K562 (cell line): ENCODE measurements at regions not wholly inside any gene's neighbourhood (a gene's known extent, or its start where the extent isn't known, plus 50 kb on each side); places are given as distances from the start of the nearest gene placed in this dataset.

Source experiments
- ATAC-seq: fragments of 200-7000 bp; cut with Tn5 transposase; 3 replicates; pipeline ENCODE4 v1.9.1; 2020; ENCODE audit warnings: moderate library complexity
- BruUV-seq: library from RNA; stranded (reverse); fragments of 400-500 nt; replicated peaks from 2 replicates; lab custom pipeline; 2021; lab: Mats Ljungman, UMichigan
- CTCF ChIA-PET: fragments of 300-600 bp; formaldehyde crosslinking; extraction: SDS; loops from one replicate; lab custom pipeline; 2021; ENCODE audit warnings: low intra/inter-chr PET ratio; lab: Yijun Ruan, JAX
- POLR2A ChIA-PET: fragments of 300-600, 350-650 bp; sonication (Branson Sonifier 250); formaldehyde crosslinking; extraction: SDS; loops from one replicate; lab custom pipeline; 2021; ENCODE audit warnings: antibody characterized with exemption, inconsistent platforms; lab: Yijun Ruan, JAX
- DNase-seq, 4 experiments: peaks; one replicate each; pipeline versions ENCODE4 v3.0.0 to v3.0.0-alpha.2; 2011 to 2018; ENCODE audit warnings: low spot score in 3 of 4, mixed read lengths in 3 of 4; ENCODE audit errors: extremely low read depth in 1 of 4
- FAIRE-seq: peaks from 2 replicates; lab custom pipeline; 2011; peaks lifted over from hg19 to GRCh38; lab: Jason Lieb, UNC
- H2AFZ ChIP-seq: 2 replicates; pipeline ENCODE4 v1.6.0; 2011; ENCODE audit warnings: low read depth, low read length, control low read depth, inconsistent platforms
- H3K27ac ChIP-seq: fragments of 200-600 bp; 3 replicates; pipeline ENCODE4 v1.8.0; 2011; ENCODE audit warnings: low read depth, mild to moderate bottlenecking, control low read depth, inconsistent platforms, low read length, moderate library complexity, mixed read lengths; ENCODE audit errors: extremely low read depth
- H3K27me3 ChIP-seq, 2 experiments: fragments of 300-600 bp in 1 of 2; 2 replicates in 1 of 2; 3 replicates in 1 of 2; pipeline versions ENCODE4 v1.6.0 to v1.8.0; 2011; ENCODE audit warnings: inconsistent platforms in 2 of 2, low read length in 2 of 2, mild to moderate bottlenecking in 1 of 2, mixed read lengths in 1 of 2, moderate library complexity in 1 of 2; ENCODE audit not compliant: control insufficient read depth in 2 of 2, insufficient read depth in 2 of 2
- H3K36me3 ChIP-seq: fragments of 300-600 bp; 3 replicates; pipeline ENCODE4 v1.8.0; 2011; ENCODE audit warnings: mild to moderate bottlenecking, low read length, inconsistent platforms; ENCODE audit not compliant: control insufficient read depth, insufficient read depth
- H3K4me1 ChIP-seq, 2 experiments: fragments of 200-600 bp in 1 of 2; replicated peaks in 1 of 2; 2 replicates in 1 of 2; 3 replicates in 1 of 2; pipeline versions ENCODE4 v1.5.1 to v1.8.0; 2011; ENCODE audit warnings: inconsistent platforms in 2 of 2, low read length in 2 of 2, mild to moderate bottlenecking in 1 of 2, mixed read lengths in 1 of 2, moderate library complexity in 1 of 2; ENCODE audit not compliant: control insufficient read depth in 2 of 2, insufficient read depth in 2 of 2
- H3K4me2 ChIP-seq: 2 replicates; pipeline ENCODE4 v1.6.1; 2011; ENCODE audit warnings: low read length, control low read depth, inconsistent platforms, mixed read lengths; ENCODE audit not compliant: insufficient read depth
- H3K4me3 ChIP-seq: fragments of 200-600 bp; sonication (generic), shearing (Covaris generic); 2 replicates; pipeline ENCODE4 v1.5.1; 2016; ENCODE audit warnings: control low read depth, inconsistent platforms
- H3K79me2 ChIP-seq: fragments of 200-600 bp; 3 replicates; pipeline ENCODE4 v1.8.0; 2011; ENCODE audit warnings: low read length, inconsistent platforms; ENCODE audit not compliant: control insufficient read depth, insufficient read depth
- H3K9ac ChIP-seq, 2 experiments: 2 replicates each; pipeline versions ENCODE4 v1.6.0 to v1.6.1; 2011; ENCODE audit warnings: low read depth in 2 of 2, low read length in 2 of 2, control low read depth in 1 of 2, inconsistent platforms in 1 of 2, mild to moderate bottlenecking in 1 of 2, mixed read lengths in 1 of 2; ENCODE audit not compliant: insufficient read depth in 1 of 2
- H3K9me1 ChIP-seq: one replicate; pipeline ENCODE4 v1.6.0; 2011; ENCODE audit warnings: inconsistent platforms, mild to moderate bottlenecking, low read length, moderate library complexity; ENCODE audit not compliant: control insufficient read depth, insufficient read depth
- H3K9me3 ChIP-seq: replicated peaks from 2 replicates; pipeline ENCODE4 v1.5.1; 2011; ENCODE audit warnings: low read depth, low read length, inconsistent platforms; ENCODE audit not compliant: control insufficient read depth, insufficient read depth
- H4K20me1 ChIP-seq: replicated peaks from 2 replicates; pipeline ENCODE4 v1.6.1; 2011; ENCODE audit warnings: low read length, inconsistent platforms, mixed read lengths; ENCODE audit not compliant: control insufficient read depth, insufficient read depth
- EZH2 ChIP-seq: IDR thresholded peaks from 2 replicates; pipeline ENCODE4 v1.6.1; 2012; ENCODE audit warnings: low read depth, mild to moderate bottlenecking, inconsistent platforms, low read length, borderline replicate concordance
- HMGN3 ChIP-seq: IDR thresholded peaks from 2 replicates; pipeline ENCODE4 v1.6.1; 2011; ENCODE audit warnings: borderline replicate concordance, low read depth, mild to moderate bottlenecking, mixed read lengths, low read length; ENCODE audit not compliant: insufficient read length; ENCODE audit errors: extremely low read depth
- SMC3 ChIP-seq: conservative IDR thresholded peaks from 2 replicates; pipeline ENCODE4 v1.6.1; 2011; ENCODE audit warnings: low read depth, low read length, improper control_type of control experiment; ENCODE audit not compliant: insufficient read depth
- TCF7 ChIP-seq: sonication (generic); IDR thresholded peaks from 2 replicates; pipeline ENCODE4 v1.6.1; 2016; ENCODE audit warnings: antibody characterized with exemption, borderline replicate concordance
- WHSC1 ChIP-seq: IDR thresholded peaks from one replicate; pipeline ENCODE4 v1.6.1; 2012; ENCODE audit warnings: low read length, control low read depth, inconsistent platforms
- WGBS: fragments of 100-300 bp; shearing (Covaris generic); methylation state at CpG from one replicate; pipeline ENCODE4 v1.1.6; 2016; ENCODE audit warnings: low coverage, mixed read lengths; ENCODE audit not compliant: insufficient coverage; ENCODE audit errors: missing lambda C conversion rate; 5-methylcytosine and 5-hydroxymethylcytosine counted together
- in situ Hi-C: fragments of 300-500 bp; cut with MboI; formaldehyde crosslinking; loops from 4 replicates; pipeline ENCODE4 v1.15.0; 2018; ENCODE audit warnings: inconsistent platforms, mixed read lengths
- intact Hi-C: fragments of 100-400 bp; cut with micrococcal nuclease; formaldehyde crosslinking; loops from 2 replicates; pipeline ENCODE4 v1.14.2; 2022
- TF ChIP-seq, protein P1 (sequence below): sonication (generic); formaldehyde crosslinking; IDR thresholded peaks from 2 replicates; pipeline ENCODE4 v1.8.0; 2023; ENCODE audit warnings: mild to moderate bottlenecking, missing genetic modification reagents
- TF ChIP-seq, protein P2 (sequence below): fragments of 250-450 bp; sonication (Bioruptor Pico); IDR thresholded peaks from 2 replicates; pipeline ENCODE4 v1.8.0; 2021; ENCODE audit warnings: moderate library complexity, mild to moderate bottlenecking, inconsistent platforms
- TF ChIP-seq, protein P3 (sequence below): fragments of 250-450 bp; sonication (Bioruptor Pico); IDR thresholded peaks from 2 replicates; pipeline ENCODE4 v1.5.0; 2021
- TF ChIP-seq, protein P4 (sequence below): IDR thresholded peaks from 3 replicates; pipeline ENCODE4 v1.6.1; 2011; ENCODE audit warnings: borderline replicate concordance, mild to moderate bottlenecking; ENCODE audit not compliant: insufficient read length, insufficient read depth
- TF ChIP-seq, protein P5 (sequence below): fragments of 200-800 bp; sonication (Bioruptor generic); IDR thresholded peaks from 2 replicates; pipeline ENCODE4 v1.6.1; 2017; ENCODE audit warnings: missing genetic modification characterization, missing compliant biosample characterization

DNA sequence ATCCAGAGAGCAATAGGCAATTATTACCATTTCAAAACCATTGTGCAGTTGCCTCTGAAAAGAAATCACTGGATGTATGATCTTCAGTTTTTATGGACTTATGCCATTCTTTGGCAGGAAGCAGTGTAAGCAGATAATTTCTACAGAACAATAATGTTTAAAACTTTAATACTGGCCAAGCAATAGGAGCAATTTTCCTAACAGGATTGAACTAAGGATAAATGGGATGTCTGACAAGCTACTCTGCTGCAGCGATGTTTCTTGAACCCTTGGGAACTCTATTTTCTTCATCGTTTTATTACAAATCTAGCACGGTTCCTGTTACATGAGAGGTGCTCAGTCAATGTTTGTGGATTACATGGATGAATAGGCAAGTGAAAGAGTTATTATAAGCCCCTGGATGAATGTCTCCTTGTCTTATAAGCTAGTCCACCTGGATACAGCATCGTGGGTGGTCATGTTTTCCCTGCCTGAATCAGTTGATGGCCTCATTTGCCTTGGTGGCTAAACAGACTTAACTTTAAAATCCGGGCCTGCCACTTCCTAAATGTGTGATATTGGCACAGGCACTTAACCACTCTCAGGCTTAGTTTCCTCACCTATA is 68.2 kb upstream of the MDM1 start (continued):
- TF ChIP-seq, protein P1, sequence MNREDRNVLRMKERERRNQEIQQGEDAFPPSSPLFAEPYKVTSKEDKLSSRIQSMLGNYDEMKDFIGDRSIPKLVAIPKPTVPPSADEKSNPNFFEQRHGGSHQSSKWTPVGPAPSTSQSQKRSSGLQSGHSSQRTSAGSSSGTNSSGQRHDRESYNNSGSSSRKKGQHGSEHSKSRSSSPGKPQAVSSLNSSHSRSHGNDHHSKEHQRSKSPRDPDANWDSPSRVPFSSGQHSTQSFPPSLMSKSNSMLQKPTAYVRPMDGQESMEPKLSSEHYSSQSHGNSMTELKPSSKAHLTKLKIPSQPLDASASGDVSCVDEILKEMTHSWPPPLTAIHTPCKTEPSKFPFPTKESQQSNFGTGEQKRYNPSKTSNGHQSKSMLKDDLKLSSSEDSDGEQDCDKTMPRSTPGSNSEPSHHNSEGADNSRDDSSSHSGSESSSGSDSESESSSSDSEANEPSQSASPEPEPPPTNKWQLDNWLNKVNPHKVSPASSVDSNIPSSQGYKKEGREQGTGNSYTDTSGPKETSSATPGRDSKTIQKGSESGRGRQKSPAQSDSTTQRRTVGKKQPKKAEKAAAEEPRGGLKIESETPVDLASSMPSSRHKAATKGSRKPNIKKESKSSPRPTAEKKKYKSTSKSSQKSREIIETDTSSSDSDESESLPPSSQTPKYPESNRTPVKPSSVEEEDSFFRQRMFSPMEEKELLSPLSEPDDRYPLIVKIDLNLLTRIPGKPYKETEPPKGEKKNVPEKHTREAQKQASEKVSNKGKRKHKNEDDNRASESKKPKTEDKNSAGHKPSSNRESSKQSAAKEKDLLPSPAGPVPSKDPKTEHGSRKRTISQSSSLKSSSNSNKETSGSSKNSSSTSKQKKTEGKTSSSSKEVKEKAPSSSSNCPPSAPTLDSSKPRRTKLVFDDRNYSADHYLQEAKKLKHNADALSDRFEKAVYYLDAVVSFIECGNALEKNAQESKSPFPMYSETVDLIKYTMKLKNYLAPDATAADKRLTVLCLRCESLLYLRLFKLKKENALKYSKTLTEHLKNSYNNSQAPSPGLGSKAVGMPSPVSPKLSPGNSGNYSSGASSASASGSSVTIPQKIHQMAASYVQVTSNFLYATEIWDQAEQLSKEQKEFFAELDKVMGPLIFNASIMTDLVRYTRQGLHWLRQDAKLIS (CRISPR knock-in tag): no peak
- TF ChIP-seq TCF7: no peak

DNA sequence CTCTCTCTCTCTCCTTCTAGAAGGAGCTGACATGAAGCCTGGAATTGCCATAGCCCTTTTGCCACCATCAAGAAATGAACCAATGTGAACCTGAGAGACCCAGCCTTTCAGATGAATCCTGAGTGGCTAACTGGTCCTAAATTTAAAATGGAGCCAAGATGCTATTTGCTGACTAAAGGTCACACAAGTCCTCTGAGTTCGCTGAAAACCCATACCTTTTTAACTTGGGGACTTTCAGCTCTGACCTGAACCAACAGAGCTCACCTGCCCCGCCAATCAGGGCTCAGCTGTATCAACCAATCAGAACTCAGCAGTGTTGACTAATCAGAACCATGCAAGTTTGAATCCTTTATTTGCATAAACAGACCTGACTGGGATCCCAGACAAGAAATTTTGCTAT is 70.3 kb upstream of the MDM1 start:
- ATAC-seq (peak; percentile 31; the same call in 2 of the 3 replicates), FAIRE-seq (no peak), DNase-seq (no peak)
- H3K9ac ChIP-seq: no peak overlapping the region
- ChIA-PET CTCF (no interaction called here), POLR2A (interaction anchor here (2.2 kb wide), 1 partner anchor 11 kb away, joined by 8 read pairs; no protein-coding TSS in a partner anchor)
- no peaks in the 10 kb centered on the region for H3K36me3 ChIP-seq
- peaks cover 0 to 9% of the 10 kb centered on the region in 2 experiments; a peak in 2 of 5 replicates for H3K27me3 ChIP-seq
- no peaks in the 10 kb centered on the region for H3K9me1 ChIP-seq
- H2AFZ ChIP-seq: no peak overlapping the region
- in situ Hi-C loops (no loop called here), intact Hi-C loops (no loop called here)
- WGBS: 3% methylated on average over 2 of the region's 2 CpGs
- BruUV-seq: no TSS peak
- H3K27ac ChIP-seq: no peak overlapping the region
- H3K4me2 ChIP-seq: no peak overlapping the region
- no peaks in the 10 kb centered on the region for H4K20me1 ChIP-seq
- H3K9me3 ChIP-seq: no peaks in the 10 kb centered on the region
- no peaks in the 10 kb centered on the region; a peak in 1 of 5 replicates for H3K4me1 ChIP-seq
- no peak overlapping the region for H3K4me3 ChIP-seq
- H3K79me2 ChIP-seq: no peaks in the 10 kb centered on the region
- TF ChIP-seq, protein P2, sequence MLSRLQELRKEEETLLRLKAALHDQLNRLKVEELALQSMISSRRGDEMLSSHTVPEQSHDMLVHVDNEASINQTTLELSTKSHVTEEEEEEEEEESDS (CRISPR knock-in tag): no peak
- TF ChIP-seq, protein P3, sequence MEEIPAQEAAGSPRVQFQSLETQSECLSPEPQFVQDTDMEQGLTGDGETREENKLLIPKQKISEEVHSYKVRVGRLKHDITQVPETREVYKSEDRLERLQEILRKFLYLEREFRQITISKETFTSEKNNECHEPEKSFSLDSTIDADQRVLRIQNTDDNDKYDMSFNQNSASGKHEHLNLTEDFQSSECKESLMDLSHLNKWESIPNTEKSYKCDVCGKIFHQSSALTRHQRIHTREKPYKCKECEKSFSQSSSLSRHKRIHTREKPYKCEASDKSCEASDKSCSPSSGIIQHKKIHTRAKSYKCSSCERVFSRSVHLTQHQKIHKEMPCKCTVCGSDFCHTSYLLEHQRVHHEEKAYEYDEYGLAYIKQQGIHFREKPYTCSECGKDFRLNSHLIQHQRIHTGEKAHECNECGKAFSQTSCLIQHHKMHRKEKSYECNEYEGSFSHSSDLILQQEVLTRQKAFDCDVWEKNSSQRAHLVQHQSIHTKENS: no peak
- TF ChIP-seq WHSC1: no peak
- TF ChIP-seq, protein P4, sequence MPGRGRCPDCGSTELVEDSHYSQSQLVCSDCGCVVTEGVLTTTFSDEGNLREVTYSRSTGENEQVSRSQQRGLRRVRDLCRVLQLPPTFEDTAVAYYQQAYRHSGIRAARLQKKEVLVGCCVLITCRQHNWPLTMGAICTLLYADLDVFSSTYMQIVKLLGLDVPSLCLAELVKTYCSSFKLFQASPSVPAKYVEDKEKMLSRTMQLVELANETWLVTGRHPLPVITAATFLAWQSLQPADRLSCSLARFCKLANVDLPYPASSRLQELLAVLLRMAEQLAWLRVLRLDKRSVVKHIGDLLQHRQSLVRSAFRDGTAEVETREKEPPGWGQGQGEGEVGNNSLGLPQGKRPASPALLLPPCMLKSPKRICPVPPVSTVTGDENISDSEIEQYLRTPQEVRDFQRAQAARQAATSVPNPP: no peak
- TF ChIP-seq SMC3: no peak
- TF ChIP-seq HMGN3: no peak
- TF ChIP-seq, protein P5, sequence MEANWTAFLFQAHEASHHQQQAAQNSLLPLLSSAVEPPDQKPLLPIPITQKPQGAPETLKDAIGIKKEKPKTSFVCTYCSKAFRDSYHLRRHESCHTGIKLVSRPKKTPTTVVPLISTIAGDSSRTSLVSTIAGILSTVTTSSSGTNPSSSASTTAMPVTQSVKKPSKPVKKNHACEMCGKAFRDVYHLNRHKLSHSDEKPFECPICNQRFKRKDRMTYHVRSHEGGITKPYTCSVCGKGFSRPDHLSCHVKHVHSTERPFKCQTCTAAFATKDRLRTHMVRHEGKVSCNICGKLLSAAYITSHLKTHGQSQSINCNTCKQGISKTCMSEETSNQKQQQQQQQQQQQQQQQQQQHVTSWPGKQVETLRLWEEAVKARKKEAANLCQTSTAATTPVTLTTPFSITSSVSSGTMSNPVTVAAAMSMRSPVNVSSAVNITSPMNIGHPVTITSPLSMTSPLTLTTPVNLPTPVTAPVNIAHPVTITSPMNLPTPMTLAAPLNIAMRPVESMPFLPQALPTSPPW (CRISPR knock-in tag): no peak
- no peak for TF ChIP-seq EZH2
